GM18858 (cell line): ENCODE measurements at regions not wholly inside any gene's neighbourhood (a gene's known extent, or its start where the extent isn't known, plus 50 kb on each side); places are given as distances from the start of the nearest gene placed in this dataset.

Source experiments
- ATAC-seq: cut with Tn5 transposase; IDR thresholded peaks from one replicate; pipeline ENCODE4 v1.9.1; 2021; ENCODE audit not compliant: unreplicated experiment

GRCh38 chr4:79034544-79034943 lies 95.3 kb upstream of the PAQR3 start:
- ATAC-seq = no peak

GRCh38 chr4:79030973-79031372 lies 91.7 kb upstream of the PAQR3 start:
- ATAC-seq = no peak

- no peak for ATAC-seq
These were observed 88.4 kb upstream of the PAQR3 start for GRCh38 chr4:79027656-79028055.

GRCh38 chr4:79025170-79025569 lies 85.9 kb upstream of the PAQR3 start:
- ATAC-seq = no peak

GRCh38 chr4:79023799-79024770 lies 84.8 kb upstream of the PAQR3 start:
- ATAC-seq = no peak

GRCh38 chr4:79022529-79022928 lies 83.3 kb upstream of the PAQR3 start:
- no peak for ATAC-seq

- no peak for ATAC-seq
These were observed 78.2 kb upstream of the PAQR3 start for GRCh38 chr4:79017481-79017880.

- ATAC-seq = no peak
These were observed 77.6 kb upstream of the PAQR3 start for GRCh38 chr4:79016878-79017277.

- ATAC-seq = no peak
These were observed 76.2 kb upstream of the PAQR3 start for GRCh38 chr4:79015411-79015810.

- no peak for ATAC-seq
These were observed 75.0 kb upstream of the PAQR3 start for GRCh38 chr4:79014230-79014629.

GRCh38 chr4:79013756-79014155 lies 74.5 kb upstream of the PAQR3 start:
- no peak for ATAC-seq

- no peak for ATAC-seq
These were observed 51.9 kb upstream of the PAQR3 start for GRCh38 chr4:78990938-78991810.

- ATAC-seq = no peak
These were observed 50.5 kb upstream of the PAQR3 start for GRCh38 chr4:78989697-78990270.
